NCI-H524 treated with DMSO at 0.1 percent for 48 hours (cell line): ENCODE measurements at regions not wholly inside any gene's neighbourhood (a gene's known extent, or its start where the extent isn't known, plus 50 kb on each side); places are given as distances from the start of the nearest gene placed in this dataset.

ENCODE experiments used
- DNase-seq: peaks from one replicate; lab custom pipeline; 2025; lab: John Stamatoyannopoulos, UW

DNA sequence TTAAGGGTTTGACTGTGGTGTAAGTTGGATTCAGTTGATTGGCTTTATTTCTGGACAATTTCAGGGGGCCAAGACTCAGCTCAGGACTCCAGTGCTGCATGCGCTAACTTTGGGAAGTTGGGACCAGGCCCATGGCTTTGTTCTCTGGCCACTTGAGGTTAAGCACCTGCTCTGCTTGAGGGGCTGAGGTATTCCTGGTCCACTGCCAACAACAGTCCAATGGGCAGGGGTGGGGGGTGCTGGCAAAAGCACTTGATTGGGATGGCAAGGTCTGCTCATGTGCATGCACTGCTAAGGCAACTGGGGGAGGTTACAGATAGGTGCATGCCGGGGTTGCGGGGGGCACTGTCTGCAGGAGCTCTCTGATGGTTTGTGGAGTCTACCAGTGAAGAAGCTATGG is 52.6 kb upstream of the ASB17 start:
- DNase-seq: no peak

DNA sequence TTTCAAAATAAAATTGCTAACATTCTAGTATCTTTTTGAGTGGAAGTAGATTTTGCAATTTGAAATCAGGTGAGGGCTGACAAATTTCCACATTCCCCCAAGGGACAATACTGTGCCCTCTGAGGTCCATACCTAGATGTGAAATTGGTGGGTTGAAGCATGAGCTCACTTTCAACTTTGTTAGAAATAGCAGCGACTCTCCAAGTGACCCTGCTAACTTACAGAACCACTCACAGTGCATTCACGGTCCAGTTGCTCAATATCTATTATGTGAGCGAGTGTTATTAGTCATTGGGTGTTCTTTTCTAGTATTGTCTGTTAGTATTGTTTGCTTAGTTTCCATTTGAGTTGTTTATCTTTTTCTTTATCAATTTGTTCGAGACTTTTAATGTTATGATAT is 53.6 kb upstream of the ASB17 start:
- DNase-seq: no peak

DNA sequence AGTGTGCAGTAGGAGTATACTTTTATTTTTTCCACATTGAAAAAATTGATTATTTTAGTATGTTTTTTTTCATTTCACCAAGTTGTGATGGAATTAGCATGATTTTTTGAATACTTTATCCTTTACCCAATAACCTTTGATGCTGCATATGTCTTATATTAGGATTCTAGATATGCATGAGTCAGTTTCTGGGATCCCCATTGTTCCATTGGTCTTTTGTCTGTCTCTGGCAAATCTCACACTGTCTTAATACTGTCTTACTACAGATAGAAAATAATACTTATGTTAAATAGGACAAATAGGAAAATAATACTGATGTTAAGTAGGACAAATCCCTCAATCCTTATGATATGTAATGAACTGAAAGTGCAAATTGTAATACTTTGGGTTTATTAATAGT is 54.3 kb upstream of the ASB17 start:
- no peak for DNase-seq

GRCh38 chr1:75989121-75989520 is 56.9 kb upstream of the ASB17 start:
- DNase-seq: no peak

- DNase-seq: no peak
Measured at GRCh38 chr1:75990686-75991085, 58.5 kb upstream of the ASB17 start.

DNA sequence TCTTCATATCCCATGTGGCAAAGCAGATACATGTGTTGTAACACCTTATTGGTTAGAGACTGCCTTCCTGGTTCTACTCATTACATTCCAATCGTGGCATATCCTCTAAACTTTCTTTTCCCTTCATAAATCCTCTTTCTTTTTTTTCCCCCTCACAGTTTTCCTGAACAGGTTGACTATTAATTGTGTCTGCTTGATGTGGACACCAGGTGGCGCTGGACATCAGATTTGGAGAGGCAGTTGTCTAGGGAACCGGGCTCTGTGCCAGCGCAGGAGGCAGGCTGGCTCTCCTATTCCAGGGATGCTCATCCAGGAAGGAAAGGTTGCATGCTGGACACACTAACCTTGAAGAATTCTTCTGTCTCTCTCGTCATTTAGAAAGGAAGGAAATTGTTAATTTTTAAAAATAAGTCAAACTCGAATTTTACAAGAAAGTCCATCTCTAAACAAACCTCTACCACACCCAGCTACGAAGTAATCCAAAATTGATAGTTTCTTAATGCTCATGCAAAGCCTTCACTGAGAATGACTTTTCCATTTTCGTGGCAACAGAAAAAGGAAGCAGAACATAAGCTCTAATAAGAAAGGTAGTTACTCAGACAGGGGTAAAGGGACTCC is 59.4 kb upstream of the ASB17 start:
- DNase-seq: peak; percentile 43

DNA sequence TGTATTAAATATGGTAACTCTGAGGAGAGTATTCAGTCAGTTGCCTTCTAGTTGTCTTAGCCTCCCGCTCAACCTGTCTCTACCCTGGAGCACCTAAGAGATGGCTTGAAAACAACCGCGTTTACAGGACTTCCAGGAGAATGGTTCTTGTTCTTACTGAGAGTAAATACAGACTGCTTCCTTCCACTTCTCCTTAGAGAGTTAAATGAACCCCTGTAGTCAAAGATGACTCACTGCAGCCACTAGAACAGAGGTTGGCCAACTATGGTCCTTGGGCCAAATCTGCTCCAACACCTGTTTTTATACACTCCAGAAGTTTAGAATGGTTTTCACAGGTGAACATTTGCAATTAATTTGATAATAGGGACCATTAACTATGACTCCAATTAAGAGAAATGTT is 60.1 kb upstream of the ASB17 start:
- no peak for DNase-seq

GRCh38 chr1:75993661-75994060 is 61.5 kb upstream of the ASB17 start:
- DNase-seq: no peak

DNA sequence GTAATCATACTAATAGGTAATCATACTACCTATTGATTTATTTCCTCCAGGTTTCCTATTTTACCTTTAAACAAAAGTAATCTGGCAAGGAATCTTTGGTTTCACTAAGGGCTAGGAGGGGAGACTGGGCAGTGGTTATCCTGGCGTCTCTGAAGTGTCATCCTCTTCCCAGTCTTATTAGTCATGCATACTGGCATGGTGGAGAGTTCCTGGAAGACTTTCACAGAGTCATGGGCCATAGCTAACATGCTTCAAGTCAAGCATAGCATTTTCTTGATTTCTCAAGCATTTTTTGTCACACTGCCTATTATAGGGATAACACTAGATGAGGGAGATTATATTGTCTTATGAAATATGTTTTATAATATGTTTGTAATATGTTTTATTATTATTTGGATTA is 64.0 kb upstream of the ASB17 start:
- DNase-seq: no peak

DNA sequence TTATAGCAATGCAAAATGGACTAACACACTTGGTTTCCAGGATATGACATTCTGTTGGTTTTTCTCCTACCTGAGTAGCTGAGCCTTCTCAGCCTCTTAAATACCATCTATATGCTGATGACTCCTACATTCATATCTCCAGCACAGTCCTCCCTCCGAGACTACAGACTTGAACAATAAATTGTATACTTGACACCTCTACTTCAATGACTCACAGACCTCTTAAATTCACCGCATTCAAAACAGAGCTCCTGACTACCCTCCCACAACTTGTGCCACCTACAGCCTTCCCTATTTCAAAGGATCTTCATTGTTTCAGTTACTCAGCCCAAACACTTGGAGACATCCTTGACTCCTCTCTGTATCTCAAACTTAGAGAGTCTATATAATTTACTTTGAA is 66.8 kb upstream of the ASB17 start:
- DNase-seq: no peak

- no peak for DNase-seq
Measured at GRCh38 chr1:76003946-76004345, 70.6 kb upstream of the ST6GALNAC3 start.

DNA sequence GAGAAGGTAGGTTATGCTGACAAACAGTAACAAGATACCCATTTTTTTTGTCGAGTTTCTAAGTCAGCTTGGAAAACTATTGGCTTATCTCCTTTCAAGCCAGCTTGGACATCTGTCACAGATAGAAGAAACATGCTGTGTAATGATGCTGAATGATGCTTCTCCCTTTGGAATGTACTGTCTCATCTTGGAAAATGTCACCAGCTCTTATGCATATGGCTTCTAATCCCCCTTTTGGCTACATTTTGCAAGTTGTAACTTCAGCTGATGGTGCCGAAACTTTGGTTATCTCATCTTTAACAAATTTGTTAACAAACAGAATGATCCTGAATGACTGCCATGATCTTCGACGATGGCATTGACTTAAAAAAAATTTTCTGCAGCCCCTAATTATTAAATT is 68.8 kb upstream of the ST6GALNAC3 start:
- DNase-seq: peak; percentile 70

- DNase-seq: no peak
Measured at GRCh38 chr1:76006234-76006633, 68.3 kb upstream of the ST6GALNAC3 start.

DNA sequence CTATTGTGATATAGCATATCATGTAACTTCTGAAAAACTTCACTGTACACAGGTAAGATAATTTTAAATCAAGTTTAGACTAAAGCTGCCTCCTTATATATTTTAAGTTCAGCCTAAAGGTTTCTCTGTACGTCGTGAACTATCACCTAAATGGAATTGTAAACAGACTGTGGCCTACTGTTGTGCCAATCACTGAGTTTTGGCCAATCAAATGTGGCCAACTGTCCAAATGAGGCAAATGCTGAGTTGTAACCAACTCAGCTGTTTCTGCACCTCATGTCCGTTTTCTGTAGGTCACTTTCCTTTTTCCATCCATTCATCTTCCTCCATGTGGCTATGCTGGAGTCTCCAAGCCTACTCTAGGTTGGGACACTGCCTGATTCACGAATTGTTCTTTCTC is 63.7 kb upstream of the ST6GALNAC3 start:
- no peak for DNase-seq

DNA sequence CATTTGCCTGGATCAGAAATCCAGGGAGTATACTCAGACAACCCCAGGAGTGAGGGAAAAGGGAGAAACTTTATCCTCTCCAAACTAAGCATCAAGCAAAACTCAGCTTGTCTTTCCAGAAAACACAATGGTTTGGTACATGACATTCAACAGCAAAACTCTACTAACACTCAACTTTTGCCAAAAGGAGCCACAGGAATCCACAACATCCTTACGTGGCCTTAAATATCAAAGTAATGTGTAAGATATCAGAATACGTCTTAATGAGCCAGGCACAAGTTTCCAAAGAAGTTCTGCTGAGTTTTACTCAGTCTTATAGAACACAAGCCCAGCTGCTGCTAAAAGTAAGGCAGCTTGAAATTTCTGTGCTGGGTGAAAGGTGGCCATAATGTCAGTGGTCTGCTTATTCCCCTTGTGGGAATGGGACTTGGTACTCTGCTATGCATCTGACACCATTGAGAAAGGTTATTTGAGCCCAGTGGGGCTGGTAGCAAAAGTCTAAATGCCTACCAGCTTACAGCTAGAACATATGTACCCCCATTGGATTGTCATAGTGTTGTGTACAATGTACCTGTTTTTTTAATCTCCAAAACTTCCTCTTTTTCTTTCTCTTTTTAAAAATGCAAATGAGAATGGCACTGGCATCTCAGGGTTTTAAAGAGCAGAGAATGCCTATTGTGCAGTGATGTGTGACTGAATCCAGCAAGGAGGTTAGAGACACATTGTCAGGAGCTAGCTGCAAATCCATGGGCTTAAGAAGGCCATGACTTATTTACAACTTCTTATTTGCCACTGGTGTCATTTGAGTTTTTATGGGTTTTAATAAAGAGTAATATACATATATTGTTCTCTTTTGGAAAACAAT is 62.0 kb upstream of the ST6GALNAC3 start:
- DNase-seq: no peak

- DNase-seq: no peak
Measured at GRCh38 chr1:76013206-76013581, 61.4 kb upstream of the ST6GALNAC3 start.

- DNase-seq: no peak
Measured at GRCh38 chr1:76015478-76016103, 59.0 kb upstream of the ST6GALNAC3 start.

DNA sequence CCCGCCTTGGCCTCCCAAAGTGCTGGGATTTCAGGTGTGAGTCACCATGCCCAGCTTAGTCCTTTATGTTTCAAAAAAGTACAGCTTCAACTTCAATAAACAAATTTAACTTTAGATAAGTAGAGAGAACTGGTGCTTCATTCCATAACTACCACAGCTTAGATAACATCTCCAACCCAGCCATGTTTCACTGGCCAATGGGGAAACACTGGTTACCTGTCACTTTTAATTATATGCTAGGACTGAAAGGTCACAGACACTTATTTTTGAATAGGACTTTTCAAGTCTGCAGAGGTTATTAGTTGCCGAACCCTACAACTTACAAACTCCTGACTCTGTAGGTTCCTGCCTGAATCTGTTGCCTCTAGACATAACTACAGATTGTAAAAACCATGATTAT is 56.5 kb upstream of the ST6GALNAC3 start:
- DNase-seq: no peak

DNA sequence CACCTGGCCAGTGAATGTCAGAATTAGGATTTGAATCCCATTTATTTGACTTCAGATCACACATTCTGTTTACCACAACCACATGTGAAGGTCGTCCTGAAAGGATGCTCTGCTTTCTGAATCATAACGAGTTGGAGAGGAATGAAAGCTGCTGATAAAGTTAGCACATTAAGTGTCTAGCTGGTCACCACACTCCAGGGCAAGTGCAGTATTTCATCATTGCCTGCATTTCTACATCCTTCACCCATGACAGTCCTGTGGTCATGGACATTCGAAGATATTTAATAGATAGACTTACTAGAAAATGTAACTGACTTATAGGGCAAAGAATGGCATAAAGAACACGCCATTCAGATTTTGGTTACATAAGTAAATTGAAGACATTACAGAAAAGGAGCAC is 52.7 kb upstream of the ST6GALNAC3 start:
- DNase-seq: no peak

GRCh38 chr1:76023669-76024435 is 50.7 kb upstream of the ST6GALNAC3 start:
- DNase-seq: no peak
